ENCODE measurements at regions not wholly inside any gene's neighbourhood (a gene's known extent, or its start where the extent isn't known, plus 50 kb on each side); places are given as distances from the start of the nearest gene placed in this dataset.

DNA sequence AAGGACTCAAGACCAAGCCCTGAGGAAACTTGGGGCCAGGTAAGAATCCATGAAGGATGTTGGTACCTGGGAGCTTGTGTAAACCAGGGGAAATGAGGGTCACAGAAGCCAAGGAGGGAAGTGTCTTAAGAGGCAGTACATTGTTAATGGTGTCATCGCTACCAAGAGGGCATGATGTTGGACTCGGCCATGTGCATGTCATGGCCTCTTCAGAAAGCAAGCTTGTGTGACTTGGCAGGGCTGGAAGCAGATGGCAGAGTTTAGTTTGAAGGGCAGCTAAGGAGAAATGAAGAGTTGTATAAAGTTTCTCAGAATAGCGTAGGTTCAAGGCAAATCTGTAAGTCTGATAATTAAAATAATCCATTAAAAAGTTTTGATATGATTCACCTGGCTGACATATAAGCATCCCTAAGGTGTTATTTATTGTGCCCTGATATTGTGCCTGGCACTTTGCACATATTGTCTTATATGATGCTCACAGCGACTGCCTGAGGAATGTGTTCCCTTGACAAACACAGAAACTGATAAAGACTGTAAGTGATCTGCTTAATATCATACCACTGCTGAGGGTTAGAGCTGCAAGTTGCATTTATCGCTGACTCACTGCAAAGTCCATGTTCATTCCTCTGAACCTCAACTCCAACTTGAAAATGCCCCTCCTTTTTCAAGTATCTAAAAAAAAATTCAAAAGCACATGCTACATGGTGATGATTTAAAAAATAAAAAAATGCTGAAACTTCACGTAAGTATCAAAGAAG, 81.3 kb upstream of the PTPN3 start:
- H3K4me3 ChIP-seq (ENCODE audit: control insufficient read depth, low read depth, low read length): no peak overlapping the region
- TF ChIP-seq, protein P1, sequence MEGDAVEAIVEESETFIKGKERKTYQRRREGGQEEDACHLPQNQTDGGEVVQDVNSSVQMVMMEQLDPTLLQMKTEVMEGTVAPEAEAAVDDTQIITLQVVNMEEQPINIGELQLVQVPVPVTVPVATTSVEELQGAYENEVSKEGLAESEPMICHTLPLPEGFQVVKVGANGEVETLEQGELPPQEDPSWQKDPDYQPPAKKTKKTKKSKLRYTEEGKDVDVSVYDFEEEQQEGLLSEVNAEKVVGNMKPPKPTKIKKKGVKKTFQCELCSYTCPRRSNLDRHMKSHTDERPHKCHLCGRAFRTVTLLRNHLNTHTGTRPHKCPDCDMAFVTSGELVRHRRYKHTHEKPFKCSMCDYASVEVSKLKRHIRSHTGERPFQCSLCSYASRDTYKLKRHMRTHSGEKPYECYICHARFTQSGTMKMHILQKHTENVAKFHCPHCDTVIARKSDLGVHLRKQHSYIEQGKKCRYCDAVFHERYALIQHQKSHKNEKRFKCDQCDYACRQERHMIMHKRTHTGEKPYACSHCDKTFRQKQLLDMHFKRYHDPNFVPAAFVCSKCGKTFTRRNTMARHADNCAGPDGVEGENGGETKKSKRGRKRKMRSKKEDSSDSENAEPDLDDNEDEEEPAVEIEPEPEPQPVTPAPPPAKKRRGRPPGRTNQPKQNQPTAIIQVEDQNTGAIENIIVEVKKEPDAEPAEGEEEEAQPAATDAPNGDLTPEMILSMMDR (IDR thresholded peaks at IDR 0.05; ENCODE audit: control insufficient read depth, insufficient read depth, low read depth, low read length, missing control alignments): no peak
- DNase-seq (ENCODE audit: low read depth): no peak

DNA sequence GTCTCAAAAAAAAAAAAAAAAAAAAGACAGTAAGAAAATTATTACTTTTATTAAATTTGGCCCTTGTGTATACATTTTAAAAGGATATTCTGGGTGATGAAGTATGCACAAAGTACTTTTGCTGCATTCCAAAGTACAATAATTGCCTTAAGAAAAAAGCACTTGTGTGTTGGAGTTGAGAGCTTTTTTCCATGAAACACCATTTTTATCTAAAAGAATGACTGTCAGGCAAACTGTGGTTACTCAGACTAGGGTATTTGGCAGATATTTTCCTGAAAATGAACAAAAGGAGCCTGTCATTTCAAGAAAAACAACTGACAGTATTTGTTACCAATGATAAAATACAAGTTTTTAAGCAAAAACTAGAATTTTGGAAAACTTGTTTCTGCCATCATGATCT, 84.3 kb upstream of the PTPN3 start:
- TF ChIP-seq, protein P1 (IDR thresholded peaks at IDR 0.05; ENCODE audit: control insufficient read depth, insufficient read depth, low read depth, low read length, missing control alignments): no peak
- no peak for DNase-seq (ENCODE audit: low read depth)
- H3K4me3 ChIP-seq (ENCODE audit: control insufficient read depth, low read depth, low read length): no peak overlapping the region

DNA sequence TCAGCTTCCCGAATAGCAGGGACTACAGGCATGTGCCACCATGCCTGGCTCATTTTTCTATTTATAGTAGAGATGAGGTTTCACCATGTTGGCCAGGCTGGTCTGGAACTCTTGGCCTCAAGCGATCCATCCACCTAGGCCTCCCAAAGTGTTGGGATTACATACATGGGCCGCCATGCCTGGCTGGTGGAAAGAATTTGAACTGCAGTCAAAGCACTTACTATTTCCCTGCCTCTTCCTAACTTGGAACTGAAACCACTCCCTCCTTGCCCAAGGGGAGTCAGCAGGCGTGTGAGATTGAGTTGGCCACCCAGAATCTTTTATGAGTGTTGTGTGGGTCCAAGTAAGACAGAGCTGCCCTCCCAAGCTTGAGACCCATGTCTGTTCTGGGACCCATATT, 86.1 kb upstream of the PTPN3 start:
- DNase-seq (ENCODE audit: low read depth): no peak
- H3K4me3 ChIP-seq (ENCODE audit: control insufficient read depth, low read depth, low read length): no peak overlapping the region
- TF ChIP-seq, protein P1 (IDR thresholded peaks at IDR 0.05; ENCODE audit: control insufficient read depth, insufficient read depth, low read depth, low read length, missing control alignments): no peak

- no peak for DNase-seq (ENCODE audit: low read depth)
- TF ChIP-seq, protein P1 (IDR thresholded peaks at IDR 0.05; ENCODE audit: control insufficient read depth, insufficient read depth, low read depth, low read length, missing control alignments): no peak
Measured at GRCh38 chr9:109585796-109586195, 87.7 kb upstream of the PTPN3 start.

DNA sequence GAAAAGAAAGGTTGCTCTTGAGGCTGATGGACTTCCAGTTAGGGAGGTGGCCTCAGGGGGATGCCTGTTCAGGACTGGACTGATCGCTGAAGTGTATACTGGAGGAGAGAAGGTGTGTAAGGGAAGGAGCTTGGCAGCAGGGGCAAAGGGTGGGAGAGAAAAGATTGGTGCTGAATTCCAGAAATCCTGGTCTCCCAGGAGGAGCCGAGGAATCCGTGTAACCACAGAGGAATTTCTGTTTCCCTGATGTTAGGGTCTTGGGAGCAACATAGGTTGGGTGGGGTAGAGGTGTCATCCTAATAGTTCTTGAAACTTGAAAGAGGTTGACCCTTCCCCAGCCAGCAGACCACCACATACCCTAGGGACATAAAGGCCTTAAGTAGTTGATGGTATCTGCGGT, 88.9 kb upstream of the PTPN3 start:
- DNase-seq (ENCODE audit: low read depth): no peak
- TF ChIP-seq, protein P1 (IDR thresholded peaks at IDR 0.05; ENCODE audit: control insufficient read depth, insufficient read depth, low read depth, low read length, missing control alignments): no peak

More at GRCh38 chr9:109585796-109586195, 87.7 kb upstream of the PTPN3 start:
- H3K4me3 ChIP-seq (ENCODE audit: control insufficient read depth, low read depth, low read length): no peak overlapping the region

GRCh38 chr9:109588415-109588814, 90.3 kb upstream of the PTPN3 start:
- no peak for DNase-seq (ENCODE audit: low read depth)
- TF ChIP-seq, protein P1 (IDR thresholded peaks at IDR 0.05; ENCODE audit: control insufficient read depth, insufficient read depth, low read depth, low read length, missing control alignments): no peak
- H3K4me3 ChIP-seq (ENCODE audit: control insufficient read depth, low read depth, low read length): no peak overlapping the region

More for the DNA sequence above, 88.9 kb upstream of the PTPN3 start:
- no peak overlapping the region for H3K4me3 ChIP-seq (ENCODE audit: control insufficient read depth, low read depth, low read length)

All from AG09309 (cell line).